Aorta (tissue), 5 donors: ENCODE measurements at regions not wholly inside any gene's neighbourhood (a gene's known extent, or its start where the extent isn't known, plus 50 kb on each side); places are given as distances from the start of the nearest gene placed in this dataset.

Experiments
- ATAC-seq: fragments of 200-7000 bp; cut with Tn5 transposase; one replicate; pipeline ENCODE4 v1.9.1; 2022; ENCODE audit warnings: moderate library complexity; ENCODE audit not compliant: low FRiP score
- DNase-seq, 2 donors: peaks; one replicate each; pipeline ENCODE4 v3.0.0-alpha.2; 2020
- H3K27ac ChIP-seq, 2 donors: one replicate each; pipeline ENCODE4 v1.5.1; 2013; ENCODE audit warnings: low read length in 2 of 2, mild to moderate bottlenecking in 2 of 2, moderate library complexity in 2 of 2, control low read depth in 1 of 2, inconsistent platforms in 1 of 2, low read depth in 1 of 2
- H3K27me3 ChIP-seq, 2 donors: one replicate each; pipeline ENCODE4 v1.6.1; 2013; ENCODE audit warnings: control low read depth in 1 of 2, low read length in 1 of 2, mild to moderate bottlenecking in 1 of 2, moderate library complexity in 1 of 2; ENCODE audit not compliant: insufficient read depth in 2 of 2, control insufficient read depth in 1 of 2
- H3K36me3 ChIP-seq, 2 donors: one replicate each; pipeline ENCODE4 v1.6.1; 2013; ENCODE audit warnings: control low read depth in 1 of 2, low read length in 1 of 2, mild to moderate bottlenecking in 1 of 2; ENCODE audit not compliant: insufficient read depth in 2 of 2, control insufficient read depth in 1 of 2
- H3K4me1 ChIP-seq, 2 donors: one replicate each; pipeline ENCODE4 v1.6.1; 2013; ENCODE audit warnings: low read length in 2 of 2, control low read depth in 1 of 2, mild to moderate bottlenecking in 1 of 2, moderate library complexity in 1 of 2; ENCODE audit not compliant: insufficient read depth in 2 of 2, control insufficient read depth in 1 of 2
- H3K4me3 ChIP-seq, 2 donors: one replicate each; pipeline ENCODE4 v1.5.1; 2013; ENCODE audit warnings: low read length in 2 of 2, control low read depth in 1 of 2, mild to moderate bottlenecking in 1 of 2
- H3K9me3 ChIP-seq: one replicate; pipeline ENCODE4 v1.6.1; 2013; ENCODE audit warnings: mild to moderate bottlenecking, low read length; ENCODE audit not compliant: control insufficient read depth
- WGBS, 2 donors: extraction: QIAGEN DNeasy Blood & Tissue Kit; methylation state at CpG; one replicate each; pipeline ENCODE4 v1.1.7; 2013; 5-methylcytosine and 5-hydroxymethylcytosine counted together
- intact Hi-C, 2 donors: fragments of 100-400 bp; cut with DNase I; formaldehyde crosslinking; loops; one replicate each; pipeline versions ENCODE4 v1.14.2 to v1.15.0; 2022
- donor health status: healthy with polysubstance abuse.
- donor health status: Bipolar disorder and iron deficiency.
- donor health status: DM: no; HTN: no; CAD: no.
- donor health status: DM: no; HTN: no; CAD: no.
- donor health status: DM: yes; HTN: yes; CAD: no.

DNA sequence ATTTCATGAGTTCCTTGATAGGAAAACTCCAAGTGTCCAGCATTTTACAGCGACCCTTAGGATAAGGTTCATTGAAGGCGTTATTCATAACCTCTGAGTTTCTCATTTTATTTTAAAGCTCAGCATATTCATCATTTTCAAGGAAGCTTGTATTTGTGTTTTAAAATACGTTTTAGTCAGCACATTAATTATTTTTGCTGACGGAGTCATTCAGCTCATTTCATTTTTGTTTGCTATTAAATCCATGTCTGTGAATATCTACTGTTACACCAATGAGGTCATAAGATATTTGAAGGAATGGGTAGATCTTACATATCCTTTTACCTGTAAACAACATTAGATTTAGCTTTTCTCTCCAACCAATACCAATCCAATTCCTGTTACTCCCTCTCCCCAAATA is 1766.3 kb upstream of the PCDH10 start:
- no peaks in the 10 kb centered on the region for H3K36me3 ChIP-seq
- no peak for DNase-seq
- H3K4me3 ChIP-seq, result no peak overlapping the region
- no peaks in the 10 kb centered on the region for H3K27me3 ChIP-seq
- intact Hi-C loops, result no loop called here
- WGBS, 2 donors, result 50 to 61% methylated on average over 4 of the region's 4 CpGs
- ATAC-seq, result no peak
- H3K4me1 ChIP-seq, result no peaks in the 10 kb centered on the region
- no peaks in the 10 kb centered on the region for H3K9me3 ChIP-seq
- no peak overlapping the region for H3K27ac ChIP-seq

DNA sequence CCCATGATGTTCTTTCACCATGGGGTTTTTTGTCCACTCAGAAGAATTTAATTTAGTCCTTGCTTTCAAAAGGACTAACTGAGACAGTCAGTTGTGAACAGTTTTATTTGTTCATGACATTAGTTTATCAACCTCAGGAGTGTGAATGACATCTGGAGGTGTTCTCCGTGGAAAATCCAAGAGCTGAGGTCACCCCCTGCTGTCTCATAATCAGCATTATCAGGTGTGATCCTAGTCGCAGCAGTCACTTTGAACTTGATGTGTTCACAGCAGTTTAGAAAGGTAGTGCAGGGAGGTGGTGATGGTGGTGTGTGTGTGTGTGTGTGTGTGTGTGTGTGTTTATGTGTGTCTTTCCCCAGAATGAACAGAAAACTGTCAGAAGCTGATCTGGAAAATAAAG is 1760.8 kb upstream of the PCDH10 start:
- Histone ChIP-seq H3K27ac (no peak overlapping the region), H3K27me3 (no peaks in the 10 kb centered on the region), H3K4me1 (no peaks in the 10 kb centered on the region), H3K4me3 (no peak overlapping the region), H3K36me3 (no peaks in the 10 kb centered on the region), H3K9me3 (no peaks in the 10 kb centered on the region)
- WGBS, 2 donors, result 33 to 42% methylated on average over 2 of the region's 2 CpGs
- intact Hi-C loops, result no loop called here
- no peak for DNase-seq
- ATAC-seq, result no peak

DNA sequence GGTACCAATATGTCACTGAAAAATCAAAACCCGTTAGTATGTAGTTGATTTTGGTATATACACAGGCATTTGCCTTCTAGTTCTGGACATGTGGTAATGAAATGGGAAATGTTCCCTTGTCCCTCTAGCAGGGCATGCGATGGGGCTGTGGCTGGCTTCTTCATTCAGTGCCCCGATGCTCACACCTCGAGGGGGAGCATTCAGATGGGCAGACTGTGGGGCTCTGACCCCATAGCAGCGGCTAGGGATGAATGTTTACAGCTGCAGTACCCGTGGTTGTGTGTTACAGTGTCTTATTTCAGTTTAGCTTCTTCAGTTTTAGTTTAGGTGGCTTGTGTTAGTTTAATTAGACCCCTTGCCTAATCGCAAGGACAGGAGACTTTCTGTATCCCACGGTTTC is 1741.0 kb upstream of the PCDH10 start:
- Histone ChIP-seq H3K4me1 (no peaks in the 10 kb centered on the region), H3K36me3 (no peaks in the 10 kb centered on the region), H3K4me3 (no peak overlapping the region), H3K27ac (no peak overlapping the region), H3K9me3 (no peaks in the 10 kb centered on the region), H3K27me3 (no peaks in the 10 kb centered on the region)
- intact Hi-C loops, result no loop called here
- ATAC-seq, result no peak
- 78 to 79% methylated on average over 8 of the region's 8 CpGs for WGBS, 2 donors
- no peak for DNase-seq

- DNase-seq, result no peak
- no peaks in the 10 kb centered on the region for H3K4me1 ChIP-seq
These were observed 1737.7 kb upstream of the PCDH10 start for GRCh38 chr4:131411393-131411792.

GRCh38 chr4:131419147-131419546 is 1729.9 kb upstream of the PCDH10 start:
- ATAC-seq, result no peak
- 61 to 68% methylated on average over 3 of the region's 3 CpGs for WGBS, 2 donors

More at GRCh38 chr4:131411393-131411792, 1737.7 kb upstream of the PCDH10 start:
- no peak overlapping the region for H3K27ac ChIP-seq
- WGBS, 2 donors, result 57 to 71% methylated on average over 1 of the region's 1 CpG
- ATAC-seq, result no peak
- H3K4me3 ChIP-seq, result no peak overlapping the region
- intact Hi-C loops, result no loop called here
- H3K9me3 ChIP-seq, result no peaks in the 10 kb centered on the region
- H3K36me3 ChIP-seq, result no peaks in the 10 kb centered on the region
- H3K27me3 ChIP-seq, result no peaks in the 10 kb centered on the region

DNA sequence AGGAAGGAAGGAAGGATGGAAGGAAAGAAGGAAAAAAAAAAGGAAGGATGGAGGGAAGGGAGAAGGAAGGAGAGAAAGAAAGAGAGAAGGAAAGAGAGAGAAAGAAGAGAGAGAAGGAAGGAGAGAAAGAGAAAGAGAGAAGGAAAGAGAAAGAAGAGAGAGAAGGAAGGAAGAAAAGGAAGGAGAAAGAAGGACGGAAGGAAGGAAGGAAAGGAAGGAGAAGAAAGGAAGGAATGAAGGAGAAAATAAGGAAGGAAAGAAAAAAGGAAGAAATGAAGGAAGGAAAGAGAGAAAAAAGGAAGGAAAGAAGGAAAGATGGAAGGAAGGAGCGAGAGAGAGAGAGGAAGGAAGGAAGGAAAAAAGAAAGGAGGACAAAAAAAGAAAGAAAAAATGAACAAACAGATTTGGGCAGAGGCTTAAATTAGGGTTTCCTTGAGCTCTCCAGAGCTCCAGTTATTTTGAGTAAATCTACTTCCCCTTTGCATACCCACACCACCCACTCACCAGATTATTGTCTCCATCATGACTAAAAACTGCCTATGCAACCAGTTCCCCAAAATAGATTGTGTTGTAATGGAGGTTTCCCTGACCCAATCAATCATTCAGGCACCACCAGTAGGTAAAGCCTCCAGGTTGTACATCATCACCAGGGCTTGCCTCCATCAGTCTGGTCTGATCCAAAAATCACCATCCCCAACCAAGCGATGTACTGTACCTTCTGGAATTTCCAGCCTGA is 1722.9 kb upstream of the PCDH10 start:
- no peaks in the 10 kb centered on the region for H3K36me3 ChIP-seq
- 82 to 92% methylated on average over 3 of the region's 3 CpGs for WGBS, 2 donors
- no peak for ATAC-seq
- H3K9me3 ChIP-seq, result no peaks in the 10 kb centered on the region
- no peak overlapping the region for H3K4me3 ChIP-seq
- H3K4me1 ChIP-seq, result no peaks in the 10 kb centered on the region
- no peaks in the 10 kb centered on the region for H3K27me3 ChIP-seq
- DNase-seq, result no peak
- intact Hi-C loops, result no loop called here
- H3K27ac ChIP-seq, result no peak overlapping the region

More at GRCh38 chr4:131419147-131419546, 1729.9 kb upstream of the PCDH10 start:
- intact Hi-C loops, result no loop called here
- Histone ChIP-seq H3K27me3 (no peaks in the 10 kb centered on the region), H3K9me3 (no peaks in the 10 kb centered on the region), H3K27ac (no peak overlapping the region), H3K4me1 (no peaks in the 10 kb centered on the region), H3K36me3 (no peaks in the 10 kb centered on the region), H3K4me3 (no peak overlapping the region)
- no peak for DNase-seq

DNA sequence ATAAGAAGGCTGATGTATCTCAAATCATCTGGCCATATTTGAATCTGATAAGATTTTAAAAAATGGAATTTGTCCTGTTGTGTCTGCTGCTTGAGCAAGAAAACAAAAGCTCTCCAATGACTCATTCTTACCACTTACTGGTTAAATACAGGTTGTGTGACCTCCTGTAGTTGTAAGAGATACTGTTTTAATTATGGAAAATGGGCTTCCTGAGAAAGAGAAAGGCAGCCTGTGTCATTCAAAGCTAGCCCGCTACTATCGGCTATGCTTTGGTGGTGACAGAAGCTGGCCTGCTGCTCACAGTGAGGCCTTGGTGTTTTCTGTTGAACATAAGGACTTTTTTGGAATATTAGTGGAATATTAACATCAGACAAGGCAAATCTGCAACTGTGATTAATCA is 1722.1 kb upstream of the PCDH10 start:
- WGBS, 2 donors, result 85 to 94% methylated on average over 2 of the region's 2 CpGs
- Histone ChIP-seq H3K9me3 (no peaks in the 10 kb centered on the region), H3K27ac (no peak overlapping the region), H3K4me1 (no peaks in the 10 kb centered on the region), H3K27me3 (no peaks in the 10 kb centered on the region), H3K36me3 (no peaks in the 10 kb centered on the region), H3K4me3 (no peak overlapping the region)
- DNase-seq (no peak), ATAC-seq (no peak)
- intact Hi-C loops, result no loop called here

GRCh38 chr4:131430302-131430701 is 1718.8 kb upstream of the PCDH10 start:
- intact Hi-C loops, result loop anchor here in 1 of 2 donors (2.0 kb wide), 1 partner anchor 60 kb away; no protein-coding TSS in a partner anchor
- H3K27me3 ChIP-seq, result no peaks in the 10 kb centered on the region
- WGBS, 2 donors, result 60 to 65% methylated on average over 3 of the region's 3 CpGs
- no peaks in the 10 kb centered on the region for H3K4me1 ChIP-seq
- H3K9me3 ChIP-seq, result no peaks in the 10 kb centered on the region
- no peak for DNase-seq
- no peak overlapping the region for H3K4me3 ChIP-seq
- H3K27ac ChIP-seq, result no peak overlapping the region
- no peaks in the 10 kb centered on the region for H3K36me3 ChIP-seq
- no peak for ATAC-seq

DNA sequence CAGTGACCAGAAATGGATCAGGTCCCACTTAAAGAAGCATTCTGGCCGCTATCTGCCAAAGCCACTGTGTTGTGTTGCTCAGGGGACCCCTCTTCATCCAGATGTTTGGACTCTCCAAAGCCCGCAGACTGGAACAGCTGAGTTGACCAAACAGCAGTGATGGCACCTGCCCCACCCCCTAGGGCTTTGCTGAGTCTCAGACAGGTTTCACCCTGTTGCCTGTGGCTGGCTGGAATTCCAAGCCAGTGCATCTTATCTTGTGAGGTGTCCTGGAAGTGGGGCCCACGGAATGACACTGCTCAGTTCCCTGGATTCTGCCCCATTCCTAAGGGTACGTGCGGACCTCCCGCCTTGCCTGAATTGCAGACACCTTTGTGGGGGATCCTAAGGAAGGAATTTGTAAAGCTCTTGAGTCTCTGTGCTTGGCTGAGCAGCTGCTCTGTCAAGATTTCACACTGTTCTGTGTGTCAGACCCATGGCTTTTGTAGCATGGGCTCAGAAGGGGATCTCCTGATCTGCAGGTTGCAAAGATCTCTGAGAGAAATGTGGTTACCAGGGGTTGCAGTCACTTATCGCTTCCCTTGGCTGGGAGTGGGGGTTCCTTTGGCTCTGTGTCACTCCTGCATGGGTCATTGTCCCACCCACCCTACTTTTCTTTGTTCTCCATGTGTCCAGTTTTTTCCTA is 1707.9 kb upstream of the PCDH10 start:
- no peaks in the 10 kb centered on the region for H3K27me3 ChIP-seq
- no peak overlapping the region for H3K27ac ChIP-seq
- DNase-seq, result peak in 1 of 2 donors; percentile 41
- no peak overlapping the region for H3K4me3 ChIP-seq
- no peaks in the 10 kb centered on the region for H3K4me1 ChIP-seq
- no peak for ATAC-seq
- intact Hi-C loops, result no loop called here
- 85 to 89% methylated on average over 7 of the region's 7 CpGs for WGBS, 2 donors
- H3K36me3 ChIP-seq, result no peaks in the 10 kb centered on the region
- H3K9me3 ChIP-seq, result no peaks in the 10 kb centered on the region
